SW480 (cell line): ENCODE measurements at regions not wholly inside any gene's neighbourhood (a gene's known extent, or its start where the extent isn't known, plus 50 kb on each side); places are given as distances from the start of the nearest gene placed in this dataset.
"Not testable (repeated sequence)": the region's sequence is repeated elsewhere in the genome, so short reads cannot be mapped to it uniquely, and the experiment has no call there.

ENCODE experiments used
- DNase-seq: peaks from one replicate; pipeline ENCODE4 v3.0.0-alpha.2; 2016; ENCODE audit warnings: low spot score

DNA sequence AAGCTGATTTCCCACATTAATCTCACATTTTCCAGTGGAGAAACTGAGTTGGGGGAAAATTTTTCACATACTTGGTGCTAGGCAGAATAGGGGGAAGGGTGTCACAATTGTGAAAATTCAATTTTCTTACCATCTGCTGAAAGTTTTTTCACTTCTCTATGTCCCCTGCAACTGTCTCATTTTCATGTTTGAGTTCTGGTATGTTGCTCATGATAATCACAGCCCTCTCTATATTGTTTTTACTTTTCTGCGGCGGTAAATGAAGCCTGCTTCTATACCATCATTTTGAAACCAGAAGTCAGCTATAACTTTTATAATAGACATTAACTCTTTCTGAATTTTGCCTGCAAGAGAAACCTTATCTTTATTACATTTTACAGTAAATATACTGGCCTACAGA lies 1664.5 kb downstream of the EFNA5 start:
- no peak for DNase-seq

DNA sequence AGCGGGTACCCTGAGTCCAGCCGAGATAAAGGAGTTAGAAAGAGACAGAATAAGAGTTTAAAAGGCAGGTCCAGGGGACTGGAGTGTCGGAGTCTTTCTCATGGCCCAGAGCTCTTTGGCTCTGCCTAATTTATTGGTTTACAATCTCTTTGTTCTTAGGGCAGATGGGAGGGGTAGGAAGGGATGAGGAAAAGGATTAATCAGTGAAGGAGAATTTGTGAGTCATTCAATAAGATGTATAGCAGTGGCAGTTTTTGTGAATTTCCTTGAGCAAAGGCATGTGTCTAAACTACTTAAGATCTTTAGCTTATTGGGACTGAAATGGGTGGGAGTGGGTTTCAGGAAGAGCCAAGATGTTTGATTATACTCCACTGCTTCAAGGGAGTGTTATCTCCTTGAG lies 1671.7 kb downstream of the EFNA5 start:
- not testable (repeated sequence) for DNase-seq

DNA sequence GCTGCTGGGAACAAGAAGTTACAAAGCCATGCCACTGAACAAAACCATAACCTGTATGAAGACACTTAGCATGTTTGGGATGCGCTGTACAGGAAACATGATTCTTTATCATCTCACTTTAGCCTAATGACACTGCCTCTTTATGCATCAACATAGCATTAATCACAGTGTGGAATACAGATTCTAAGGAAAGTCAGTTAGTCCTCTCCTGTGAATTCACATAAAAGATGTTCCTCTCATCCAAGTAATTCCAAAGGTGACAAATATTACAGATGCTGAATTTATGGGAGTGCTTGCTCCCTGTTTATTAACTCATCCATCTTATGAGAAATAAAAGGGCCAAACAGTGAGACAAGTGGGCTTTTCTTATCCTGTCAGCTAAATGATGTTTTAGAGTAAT lies 1677.7 kb downstream of the EFNA5 start:
- no peak for DNase-seq

DNA sequence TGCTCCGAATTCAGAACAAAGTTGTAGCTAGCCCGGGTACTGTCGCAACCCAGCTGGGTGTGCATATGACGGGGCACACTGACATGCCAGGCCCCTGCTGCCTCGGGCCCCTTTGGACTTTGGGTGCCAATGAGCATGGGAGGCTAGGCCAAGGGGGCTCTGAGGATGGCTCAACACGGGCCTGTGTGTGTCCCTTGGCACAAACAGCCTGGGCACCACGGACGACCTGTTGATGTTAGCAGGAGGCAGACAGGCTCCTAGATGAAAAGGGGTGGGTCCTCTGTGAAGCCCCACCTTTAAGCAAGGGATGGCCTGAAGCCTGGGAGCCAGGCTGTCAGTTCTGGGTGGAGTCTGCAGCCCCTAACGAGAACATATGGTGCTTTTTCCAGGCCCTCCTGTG lies 1688.2 kb downstream of the EFNA5 start:
- no peak for DNase-seq

DNA sequence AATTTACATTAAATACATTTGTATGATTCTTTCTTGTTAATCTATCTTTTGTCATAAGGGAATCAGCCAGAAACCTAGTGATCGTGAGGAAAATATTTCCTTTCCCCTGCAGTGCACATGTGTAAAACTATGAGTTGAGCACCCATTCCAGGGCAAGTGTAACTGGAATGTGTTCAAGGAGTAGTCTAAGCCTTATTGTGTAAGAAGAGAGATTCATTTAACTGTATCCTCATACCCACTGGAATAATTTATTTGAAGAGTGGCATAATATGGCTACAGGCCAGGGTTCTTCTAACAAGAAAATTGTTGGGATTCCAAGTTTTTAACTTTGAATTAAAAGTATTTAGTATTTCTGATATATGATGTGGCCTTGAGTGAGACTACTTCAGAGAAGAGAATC lies 1692.7 kb downstream of the EFNA5 start:
- no peak for DNase-seq

DNA sequence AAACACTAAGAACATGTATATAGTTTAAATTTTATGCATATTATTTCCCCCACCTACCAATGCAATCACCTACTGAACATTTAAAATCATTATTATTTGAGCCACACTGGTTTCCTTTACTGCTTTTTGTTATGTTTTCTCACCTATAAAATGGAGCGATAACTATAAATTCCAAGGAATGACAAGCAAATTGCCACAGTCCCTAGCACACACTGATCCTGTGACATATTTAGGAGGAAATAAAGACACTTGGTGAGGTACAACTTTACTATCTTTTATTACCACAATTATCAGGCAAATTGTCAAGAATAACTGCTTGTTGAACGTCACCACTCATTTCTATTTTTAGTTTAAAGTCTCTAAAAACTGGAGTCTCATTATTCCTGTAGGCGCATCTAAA lies 1693.6 kb downstream of the EFNA5 start:
- DNase-seq = no peak

DNA sequence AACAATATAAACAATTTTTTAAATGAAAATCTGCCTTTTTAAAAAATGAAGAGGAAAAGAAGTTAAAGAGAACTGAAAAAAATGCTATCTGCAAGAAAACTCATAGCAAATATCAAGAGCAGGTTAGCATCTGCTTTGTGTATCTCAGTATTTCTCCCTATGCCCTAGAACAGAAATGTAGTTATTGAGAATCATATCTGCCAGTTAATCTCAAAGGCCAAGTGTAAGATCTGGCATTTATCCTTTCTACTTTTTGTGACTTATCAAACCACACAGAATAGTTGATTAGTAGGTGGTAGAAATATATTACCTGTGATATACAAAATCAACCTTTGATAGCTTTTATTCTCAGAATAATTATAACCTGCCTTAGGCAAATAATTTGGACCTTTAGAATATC lies 1699.8 kb downstream of the EFNA5 start:
- DNase-seq = no peak

DNA sequence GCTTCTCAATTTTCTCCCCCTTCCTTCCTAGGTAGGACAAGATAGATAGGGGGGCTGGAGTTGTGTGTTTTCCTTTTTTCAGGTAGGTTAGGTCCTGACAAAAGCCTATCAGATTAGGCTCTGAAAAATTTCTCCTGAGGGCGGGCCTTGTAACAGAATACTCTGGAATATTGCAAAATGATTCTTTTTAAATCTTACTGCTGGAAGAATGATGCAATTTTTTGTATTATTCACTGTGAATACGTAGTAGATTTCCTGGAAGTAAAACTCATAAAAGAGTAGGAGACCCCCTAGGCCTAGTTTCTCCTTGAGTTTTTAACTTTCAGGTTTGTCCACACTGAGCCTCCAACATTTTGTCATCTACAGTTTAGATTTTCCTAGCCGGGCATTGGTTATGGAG lies 1701.8 kb downstream of the EFNA5 start:
- no peak for DNase-seq

DNA sequence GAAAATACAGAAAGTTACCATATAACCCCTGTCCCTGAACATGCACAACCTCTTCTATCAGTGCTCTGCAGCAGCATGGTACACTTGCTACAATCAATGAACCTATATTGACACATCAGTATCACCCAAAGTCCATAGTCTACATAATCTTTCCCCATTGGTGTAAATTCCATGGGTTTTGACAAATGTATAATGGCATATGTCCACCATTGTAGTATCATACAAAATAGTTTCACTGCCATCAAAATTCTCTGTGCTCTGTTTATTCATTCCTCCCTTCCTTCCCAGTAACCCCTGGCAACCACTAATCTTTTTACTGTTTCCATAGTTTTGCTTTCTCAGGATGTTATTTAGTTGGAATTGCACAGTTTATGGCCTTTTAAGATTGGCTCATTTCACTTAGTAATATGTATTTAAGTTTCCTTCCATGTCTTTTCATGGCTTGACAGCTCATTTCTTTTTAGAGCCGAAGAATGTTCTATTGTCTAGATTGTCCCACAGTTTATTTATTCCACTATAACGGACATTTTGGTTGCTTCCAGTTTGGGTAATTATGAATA lies 1707.0 kb downstream of the EFNA5 start:
- DNase-seq = no peak

DNA sequence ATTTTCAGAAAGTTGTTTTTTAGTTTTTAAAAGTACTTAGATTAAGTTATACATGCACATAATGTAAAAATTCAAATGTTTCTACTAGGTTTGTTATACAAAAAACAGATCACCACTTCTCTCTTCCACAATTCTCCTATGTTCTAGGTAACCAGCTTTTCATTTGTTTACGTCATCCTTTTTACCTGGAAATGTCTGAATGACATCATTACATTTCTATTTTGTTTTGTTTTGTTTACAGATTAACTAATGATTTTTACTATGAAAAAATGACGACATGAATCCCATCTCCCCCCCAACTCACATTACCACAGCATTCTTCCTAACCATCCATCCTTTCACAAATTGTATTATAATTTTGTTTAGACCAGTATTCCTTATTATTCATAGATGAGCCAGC lies 1709.2 kb downstream of the EFNA5 start:
- DNase-seq = no peak

DNA sequence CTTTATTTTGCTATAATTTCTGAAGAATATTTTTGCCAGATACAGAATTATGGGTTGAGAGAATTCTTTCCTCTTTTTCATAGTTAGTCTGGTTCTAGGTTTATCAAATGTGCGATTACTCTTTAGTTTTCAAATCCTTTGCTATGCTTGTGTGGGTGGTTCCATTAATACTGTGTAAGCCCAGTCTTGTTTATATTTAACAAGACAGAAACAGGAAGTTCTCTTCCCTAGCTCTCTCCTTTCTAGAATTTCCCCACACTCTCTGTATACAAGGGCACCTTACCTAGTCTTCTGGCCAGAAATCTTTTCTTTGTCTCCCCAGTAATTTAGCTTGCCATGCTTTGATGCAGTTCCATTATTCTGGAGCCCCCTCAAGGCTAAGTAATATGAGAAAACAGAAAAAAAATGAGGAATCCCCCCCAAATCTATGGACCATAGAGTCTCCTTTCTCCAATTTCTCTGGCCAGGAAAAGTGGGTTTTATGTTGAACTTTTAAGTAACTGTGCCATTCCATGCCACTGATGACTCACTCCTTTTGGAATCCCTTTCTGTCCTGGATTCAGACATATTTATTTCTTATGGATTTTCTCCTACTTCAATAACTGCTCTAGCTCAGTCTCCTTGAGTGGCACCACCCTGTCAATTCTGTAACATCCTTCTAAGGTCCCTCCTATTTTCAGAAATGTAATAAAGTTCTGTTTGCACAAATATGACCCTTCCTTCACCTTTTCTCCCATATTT lies 1714.1 kb downstream of the EFNA5 start:
- DNase-seq = no peak

DNA sequence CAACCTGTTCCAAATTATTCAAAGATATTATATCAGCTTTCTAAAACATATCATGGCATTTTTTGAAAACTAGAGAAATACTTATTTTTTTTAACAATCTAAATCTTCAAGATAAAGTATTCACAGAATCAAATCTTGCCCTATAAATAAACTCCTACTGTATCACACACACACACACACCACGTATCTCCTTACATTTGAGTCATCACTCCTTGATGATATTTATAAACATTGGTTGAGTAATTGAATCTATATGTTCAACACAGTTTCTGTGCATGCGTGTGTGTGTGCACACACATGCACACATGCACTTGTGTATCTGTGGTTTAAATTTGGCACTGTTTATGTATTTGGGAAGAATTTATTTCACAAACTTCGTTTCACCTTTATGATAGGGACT lies 1716.4 kb downstream of the EFNA5 start:
- DNase-seq = no peak

DNA sequence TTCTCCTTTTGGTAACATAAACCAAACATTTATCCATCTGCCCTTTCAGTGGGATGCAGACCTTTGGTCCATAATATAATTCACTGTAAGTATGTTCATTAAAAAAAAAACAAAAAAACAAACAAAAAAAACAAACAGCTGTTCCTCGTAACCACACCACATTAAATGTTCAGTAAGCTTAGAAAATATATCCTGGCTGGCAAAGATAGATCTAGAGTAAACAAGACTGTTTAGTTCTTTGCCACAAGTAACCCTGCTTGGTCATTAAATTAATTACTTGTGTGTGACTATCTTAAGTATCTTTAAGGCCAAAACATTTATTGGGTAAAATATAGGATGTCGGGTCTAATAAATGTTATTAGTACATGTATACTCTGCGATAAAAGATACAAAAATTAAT lies 1717.1 kb downstream of the EFNA5 start:
- no peak for DNase-seq

DNA sequence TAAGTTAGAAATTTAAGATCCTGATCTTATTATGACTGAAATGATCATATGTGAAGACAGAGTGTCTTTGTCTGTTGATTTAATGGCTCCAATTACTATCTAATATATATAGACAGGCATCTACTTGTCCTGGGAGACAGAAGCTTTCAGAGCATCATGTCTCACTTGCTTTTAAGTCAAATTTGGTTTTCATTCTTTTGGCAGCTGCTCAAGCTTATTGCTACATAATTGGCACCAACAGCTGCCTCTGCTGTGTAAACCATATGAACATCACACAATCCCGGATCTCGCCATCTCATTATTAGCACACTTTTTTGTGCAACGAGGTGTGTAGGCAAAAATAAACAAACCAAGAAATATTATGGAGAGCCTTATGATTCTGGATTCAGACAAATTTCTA lies 1717.9 kb downstream of the EFNA5 start:
- DNase-seq = no peak

DNA sequence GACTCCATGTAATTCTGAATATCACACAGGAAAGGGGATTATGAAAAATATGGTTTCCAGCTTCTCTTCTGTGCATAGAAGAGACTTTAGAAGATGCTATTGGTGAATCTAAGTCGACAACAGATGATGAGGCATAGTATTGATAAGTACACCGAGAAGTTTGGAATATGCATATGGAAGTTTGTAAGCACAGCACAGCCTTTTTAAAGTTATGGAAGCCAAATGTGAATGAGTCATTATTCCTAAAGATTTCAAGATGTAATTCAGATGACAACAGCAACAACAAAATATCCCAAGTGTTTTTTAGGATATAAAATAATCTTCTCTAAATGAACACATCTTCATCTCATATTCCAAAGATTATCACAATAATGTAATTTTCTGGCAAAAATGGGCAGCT lies 1723.3 kb downstream of the EFNA5 start:
- no peak for DNase-seq

DNA sequence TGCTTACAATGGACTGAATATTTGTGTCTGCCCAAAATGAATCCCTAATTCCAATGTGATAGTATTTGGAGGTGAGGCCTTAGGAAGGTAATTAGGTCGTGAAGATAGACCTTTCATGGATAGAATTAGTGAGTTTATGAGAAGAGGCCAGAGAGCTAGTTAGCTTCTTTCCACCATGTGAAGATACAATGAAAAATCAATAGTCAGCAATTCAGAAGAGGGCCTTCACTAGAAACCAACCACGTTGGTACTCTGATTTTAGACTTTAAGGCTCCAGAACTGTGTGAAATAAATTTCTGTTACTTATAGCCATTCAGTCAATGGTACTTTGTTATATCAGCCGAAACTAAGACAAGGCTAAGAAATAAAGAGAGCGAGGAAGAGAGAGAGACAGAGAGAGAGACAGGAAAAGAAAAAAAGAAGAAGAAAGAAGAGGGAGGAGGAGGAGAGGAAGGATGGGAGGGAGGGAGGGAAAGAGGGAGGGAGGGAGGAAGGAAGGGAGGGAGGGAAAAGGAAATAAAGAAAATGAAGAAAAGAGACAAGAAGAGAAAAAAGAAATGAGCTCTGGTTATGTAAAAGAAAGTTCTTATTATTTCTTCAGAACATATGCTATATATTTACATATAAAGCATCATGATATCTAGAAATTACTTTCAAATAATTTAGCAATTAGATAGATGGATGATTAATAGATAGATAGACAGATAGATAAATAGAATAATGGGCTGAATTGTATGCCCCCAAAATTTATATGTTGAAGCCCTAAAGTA lies 1725.3 kb downstream of the EFNA5 start:
- DNase-seq = no peak

DNA sequence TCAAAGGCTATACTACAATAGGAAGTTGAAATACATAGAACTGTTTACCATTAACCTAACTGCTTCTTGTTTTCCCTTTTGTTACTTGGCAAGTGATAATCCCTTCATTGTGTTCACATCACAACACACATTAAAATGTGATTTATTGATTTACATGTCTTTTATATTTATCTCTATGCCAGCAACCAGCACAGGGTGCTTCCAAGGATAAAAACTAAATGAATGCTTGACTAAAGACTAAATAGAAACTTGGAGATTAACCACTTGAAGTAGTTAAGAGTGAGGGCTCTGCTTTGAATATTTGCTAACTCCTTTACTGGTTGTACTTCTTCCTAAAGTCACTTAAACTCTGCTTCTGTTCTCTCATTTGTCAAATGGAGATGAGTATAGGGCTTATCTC lies 1730.6 kb downstream of the EFNA5 start:
- DNase-seq = no peak

DNA sequence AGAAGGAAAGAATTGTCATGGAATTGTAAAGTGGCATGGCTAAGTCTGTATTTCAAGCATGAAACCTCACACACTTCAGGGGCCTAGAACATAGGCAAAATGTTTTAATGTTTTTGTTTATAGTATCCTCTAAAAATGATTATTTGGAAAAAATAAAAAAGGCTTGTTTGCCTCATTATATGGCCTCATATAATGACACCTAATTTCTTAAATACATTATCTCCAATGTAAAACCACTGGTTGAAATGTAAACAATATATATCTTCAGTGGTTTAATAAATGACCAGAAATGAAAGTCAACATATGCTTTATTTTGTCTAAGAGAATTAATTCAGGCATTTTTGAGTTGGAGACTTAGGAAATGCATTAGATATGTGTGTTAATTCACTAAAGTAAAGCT lies 1736.6 kb downstream of the EFNA5 start:
- no peak for DNase-seq

DNA sequence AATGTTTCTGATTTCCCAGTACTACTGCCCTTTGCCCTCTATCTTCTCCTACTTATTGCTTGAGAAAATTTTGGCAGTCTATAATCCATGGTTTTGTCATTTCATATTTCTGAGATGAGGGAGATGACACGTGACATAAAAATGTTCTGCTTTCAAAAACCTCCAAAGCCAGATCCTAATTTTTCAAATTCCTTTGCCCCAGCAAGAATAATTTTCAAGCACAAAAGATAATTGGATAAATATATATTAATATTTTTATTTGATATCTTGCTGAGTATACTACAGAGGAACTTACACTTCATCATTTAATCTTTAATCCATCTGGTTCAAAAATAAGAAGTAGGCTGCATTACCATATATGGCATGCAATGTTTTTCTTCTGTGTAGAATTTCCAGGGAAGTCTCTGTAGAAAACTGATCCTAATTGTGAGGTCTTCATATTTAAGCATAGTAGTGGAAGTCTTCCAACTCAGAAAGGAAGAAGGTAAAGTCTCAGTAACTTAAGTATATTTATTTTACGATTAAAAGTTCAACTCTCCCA lies 1738.8 kb downstream of the EFNA5 start:
- DNase-seq = no peak

DNA sequence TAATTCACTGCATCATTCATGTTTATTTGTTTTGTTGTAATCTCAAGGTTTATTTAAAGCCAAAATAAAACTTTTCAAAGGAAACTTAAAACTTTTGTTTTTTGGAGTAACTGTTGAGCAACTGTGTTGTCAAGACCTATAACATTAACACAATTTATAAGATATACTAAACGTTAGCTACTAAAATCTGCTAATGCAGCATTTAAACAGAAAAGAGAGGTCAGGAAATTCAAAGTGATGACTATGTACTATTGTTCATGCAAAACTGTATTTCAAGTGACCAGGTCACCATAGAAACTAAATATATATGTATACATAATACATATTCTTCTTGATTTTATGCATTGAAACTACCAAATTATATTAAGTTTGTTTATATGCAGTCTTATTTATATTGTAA lies 1740.9 kb downstream of the EFNA5 start:
- no peak for DNase-seq

DNA sequence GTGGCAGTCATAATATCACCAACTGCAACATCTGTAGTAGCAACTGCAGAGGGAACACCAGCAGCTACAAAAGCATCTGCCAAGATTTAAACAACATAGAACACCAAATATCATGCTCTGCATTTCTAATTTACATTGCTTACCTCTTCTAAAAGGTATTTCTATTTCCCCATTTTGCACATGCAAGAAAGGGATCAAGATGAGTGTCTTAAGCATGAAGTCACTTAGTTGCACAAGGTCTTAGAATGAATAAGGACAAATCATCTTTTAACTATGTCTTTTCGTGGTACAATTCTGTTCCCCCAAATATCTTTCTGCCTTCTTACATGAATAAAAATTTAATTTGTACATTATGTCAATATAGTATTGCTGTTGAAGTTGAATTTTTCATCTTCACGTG lies 1746.4 kb downstream of the EFNA5 start:
- DNase-seq = no peak

DNA sequence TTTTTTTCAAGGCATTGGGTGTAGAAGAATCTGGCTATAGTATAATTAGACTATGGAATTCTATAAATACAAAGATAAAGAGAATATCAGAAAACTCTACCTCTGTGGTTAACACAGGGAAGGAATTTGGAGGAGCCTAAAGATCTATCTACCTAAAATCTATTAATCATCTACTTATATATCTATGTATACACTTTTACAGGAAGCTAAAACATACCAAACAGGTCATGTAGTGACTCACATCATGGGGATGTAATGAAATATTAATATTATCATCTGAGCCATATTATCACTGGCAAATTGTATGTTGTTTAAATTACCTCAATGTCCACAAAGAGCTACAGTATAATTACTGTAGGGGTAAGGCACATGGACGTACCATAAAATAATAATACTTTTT lies 1748.2 kb downstream of the EFNA5 start:
- no peak for DNase-seq

DNA sequence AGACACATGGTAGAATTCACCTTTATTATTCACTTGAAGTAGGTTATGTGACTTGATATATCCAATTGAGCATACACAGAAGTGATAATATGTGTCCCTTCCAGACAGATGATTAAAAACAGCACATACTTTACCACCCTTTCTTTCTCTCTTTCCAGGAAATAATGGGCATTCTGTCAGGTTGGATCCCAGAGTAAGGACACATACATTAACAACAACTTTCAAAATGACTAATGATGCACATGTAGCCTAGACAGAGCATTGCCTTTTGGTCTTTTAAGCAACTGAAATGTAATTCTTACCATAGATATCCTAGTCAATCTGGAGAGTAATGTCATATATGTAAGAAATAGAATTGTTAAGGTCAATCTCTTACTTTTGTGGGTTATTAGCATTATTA lies 1748.7 kb downstream of the EFNA5 start:
- DNase-seq = no peak
